Small intestine (tissue), 7 donors: ENCODE measurements at regions not wholly inside any gene's neighbourhood (a gene's known extent, or its start where the extent isn't known, plus 50 kb on each side); places are given as distances from the start of the nearest gene placed in this dataset.
A peak's percentile ranks its signal among the peaks of the same experiment; 100 is the strongest.

Experiments
- DNase-seq, 2 donors: peaks; one replicate each; pipeline versions ENCODE4 v3.0.0 to v3.0.0-alpha.2; 2013
- FAIRE-seq: peaks from 2 replicates; lab custom pipeline; 2012; peaks lifted over from hg19 to GRCh38; lab: Jason Lieb, UNC
- H3K27ac ChIP-seq, 3 donors: one replicate each; pipeline ENCODE4 v1.5.1; 2013; ENCODE audit warnings: low read length in 2 of 3, mild to moderate bottlenecking in 2 of 3, control low read depth in 1 of 3, inconsistent platforms in 1 of 3, low read depth in 1 of 3, moderate library complexity in 1 of 3
- H3K27me3 ChIP-seq, 3 donors: one replicate each; pipeline ENCODE4 v1.6.1; 2013; ENCODE audit warnings: low read length in 3 of 3, inconsistent platforms in 1 of 3; ENCODE audit not compliant: control insufficient read depth in 3 of 3, insufficient read depth in 3 of 3
- H3K36me3 ChIP-seq, 3 donors: one replicate each; pipeline ENCODE4 v1.6.1; 2013; ENCODE audit warnings: low read length in 3 of 3, inconsistent platforms in 1 of 3, low read depth in 1 of 3, mild to moderate bottlenecking in 1 of 3, moderate library complexity in 1 of 3; ENCODE audit not compliant: control insufficient read depth in 3 of 3, insufficient read depth in 2 of 3
- H3K4me1 ChIP-seq, 3 donors: one replicate each; pipeline ENCODE4 v1.6.1; 2013; ENCODE audit warnings: low read length in 2 of 3, inconsistent platforms in 1 of 3, low read depth in 1 of 3, mild to moderate bottlenecking in 1 of 3, moderate library complexity in 1 of 3; ENCODE audit not compliant: control insufficient read depth in 3 of 3, insufficient read depth in 2 of 3
- H3K4me3 ChIP-seq, 3 donors: one replicate each; pipeline ENCODE4 v1.5.1; 2013; ENCODE audit warnings: low read length in 3 of 3, control low read depth in 1 of 3, inconsistent platforms in 1 of 3, low read depth in 1 of 3, mild to moderate bottlenecking in 1 of 3, moderate library complexity in 1 of 3
- H3K9me3 ChIP-seq, 2 donors: one replicate each; pipeline ENCODE4 v1.6.1; 2013; ENCODE audit warnings: low read depth in 1 of 2, low read length in 1 of 2; ENCODE audit not compliant: control insufficient read depth in 2 of 2, insufficient read depth in 1 of 2
- WGBS, 3 donors: extraction: QIAGEN DNeasy Blood & Tissue Kit; methylation state at CpG; one replicate each; pipeline ENCODE4 v1.1.7; 2013; 5-methylcytosine and 5-hydroxymethylcytosine counted together
- donor health status: healthy with polysubstance abuse.
- donor health status: control.
- donor health status: control.
- donor health status: Bipolar disorder and iron deficiency.
- donor health status: healthy.

DNA sequence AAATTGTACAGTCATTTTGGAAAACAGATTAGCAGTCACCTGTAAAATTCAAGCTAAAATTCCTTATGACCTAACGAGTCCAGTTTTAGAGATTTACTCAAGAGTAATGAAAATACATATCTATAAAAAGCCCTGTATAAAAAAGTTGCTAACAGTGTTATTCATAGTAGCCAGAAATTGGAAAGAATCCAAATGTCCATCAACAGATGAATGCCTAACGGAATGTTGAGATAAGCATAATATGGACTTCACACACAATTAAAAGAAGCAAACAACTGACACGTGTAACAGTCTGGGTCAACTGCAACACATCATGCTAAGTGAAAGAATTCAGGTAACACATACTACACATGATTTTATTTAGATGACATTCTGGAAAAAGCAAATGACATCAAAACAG is 584.8 kb upstream of the AGA start:
- FAIRE-seq (no peak), DNase-seq (no peak)
- Histone ChIP-seq H3K36me3 (no peaks in the 10 kb centered on the region), H3K9me3 (no peaks in the 10 kb centered on the region), H3K27me3 (no peaks in the 10 kb centered on the region), H3K4me1 (no peaks in the 10 kb centered on the region), H3K27ac (no peak overlapping the region), H3K4me3 (no peak overlapping the region)
- WGBS, 3 donors, result 36 to 46% (median 38%) methylated on average over 3 of the region's 3 CpGs

DNA sequence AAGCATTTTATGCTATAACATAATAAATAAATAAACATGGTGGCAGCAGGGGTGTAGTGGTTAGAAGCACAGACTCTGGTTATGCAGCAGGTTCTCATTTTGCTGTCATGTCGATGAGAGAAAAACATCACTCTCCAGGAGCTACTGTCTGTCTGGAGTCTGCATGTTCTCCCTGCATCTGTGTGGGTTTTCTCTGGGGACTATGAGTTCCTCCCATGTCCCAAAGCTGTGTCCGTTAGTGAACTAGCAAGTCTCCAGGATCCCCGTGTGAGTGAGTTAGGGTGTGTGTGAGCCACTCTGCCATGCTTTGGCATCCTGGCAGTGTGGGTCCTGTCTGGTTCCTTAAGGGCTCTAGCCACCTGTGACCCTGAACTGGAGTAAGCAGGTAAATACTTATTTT is 585.6 kb upstream of the AGA start:
- FAIRE-seq, result no peak
- Histone ChIP-seq H3K4me1 (no peaks in the 10 kb centered on the region), H3K36me3 (no peaks in the 10 kb centered on the region), H3K27ac (no peak overlapping the region), H3K4me3 (no peak overlapping the region), H3K9me3 (no peaks in the 10 kb centered on the region), H3K27me3 (no peaks in the 10 kb centered on the region)
- WGBS, 3 donors, result 79 to 81% (median 81%) methylated on average over 3 of the region's 3 CpGs
- no peak for DNase-seq

DNA sequence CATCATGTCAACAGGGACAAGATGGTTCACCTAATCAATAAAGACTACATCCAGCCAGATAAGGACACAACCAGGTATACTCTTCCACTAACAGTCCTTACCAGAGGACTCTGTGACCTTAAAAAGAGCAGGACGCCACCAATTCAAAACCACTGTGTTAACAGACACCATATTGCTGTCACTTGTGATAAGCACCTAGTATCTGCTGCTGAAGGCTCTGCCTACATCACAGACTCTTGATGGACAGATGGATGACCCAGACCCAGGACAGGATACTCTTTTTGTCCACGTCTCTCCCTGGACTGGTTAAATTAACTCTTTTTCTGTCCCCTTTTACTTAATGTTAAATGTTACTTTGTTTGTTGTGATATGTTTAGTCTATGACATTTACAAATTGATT is 586.2 kb upstream of the AGA start:
- WGBS, 3 donors, result 73 to 83% (median 80%) methylated on average over 2 of the region's 2 CpGs
- no peak for DNase-seq

DNA sequence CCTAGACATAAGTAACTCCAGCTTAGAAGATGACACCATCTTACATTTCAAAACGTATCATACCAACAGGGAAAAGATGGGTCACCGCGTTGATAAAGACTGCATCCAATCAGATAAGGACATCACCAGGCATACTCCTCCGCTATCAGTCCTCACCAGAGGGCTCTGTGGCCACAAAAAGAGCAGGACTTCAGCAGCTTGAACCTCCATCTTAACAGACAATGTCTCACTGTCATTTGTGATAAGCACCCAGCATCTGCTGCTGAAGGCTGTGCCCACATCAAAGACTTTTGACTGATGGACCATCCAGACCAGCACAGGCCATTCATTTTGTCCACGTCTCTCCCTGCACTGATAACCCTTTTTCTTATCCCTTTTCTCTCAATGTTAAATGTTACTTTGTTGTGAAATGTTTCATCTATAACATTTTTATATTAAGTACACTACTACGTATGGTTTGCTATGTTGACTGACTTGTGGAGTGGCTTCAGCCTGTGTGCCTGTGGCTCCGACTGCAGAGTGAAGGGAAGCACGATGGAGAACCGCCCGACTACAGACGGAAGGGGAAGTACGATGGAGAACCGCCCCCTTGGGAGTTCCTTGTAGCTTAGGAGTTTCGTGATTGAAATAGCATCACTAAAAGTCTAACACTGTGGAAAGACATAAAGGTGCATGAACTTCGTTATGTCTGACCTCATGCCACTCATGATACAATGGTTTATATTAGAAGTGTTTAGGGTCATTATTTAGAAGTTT is 595.4 kb upstream of the AGA start:
- 81 to 86% (median 85%) methylated on average over 15 of the region's 15 CpGs for WGBS, 3 donors
- no peak overlapping the region for H3K27ac ChIP-seq
- H3K9me3 ChIP-seq, result no peaks in the 10 kb centered on the region
- H3K27me3 ChIP-seq, result no peaks in the 10 kb centered on the region
- H3K4me1 ChIP-seq, result no peaks in the 10 kb centered on the region
- FAIRE-seq (no peak), DNase-seq (no peak)
- no peaks in the 10 kb centered on the region for H3K36me3 ChIP-seq
- H3K4me3 ChIP-seq, result no peak overlapping the region

More for the DNA sequence above, 586.2 kb upstream of the AGA start:
- no peak for FAIRE-seq
- Histone ChIP-seq H3K4me3 (no peak overlapping the region), H3K4me1 (no peaks in the 10 kb centered on the region), H3K27me3 (no peaks in the 10 kb centered on the region), H3K36me3 (no peaks in the 10 kb centered on the region), H3K9me3 (no peaks in the 10 kb centered on the region), H3K27ac (no peak overlapping the region)

DNA sequence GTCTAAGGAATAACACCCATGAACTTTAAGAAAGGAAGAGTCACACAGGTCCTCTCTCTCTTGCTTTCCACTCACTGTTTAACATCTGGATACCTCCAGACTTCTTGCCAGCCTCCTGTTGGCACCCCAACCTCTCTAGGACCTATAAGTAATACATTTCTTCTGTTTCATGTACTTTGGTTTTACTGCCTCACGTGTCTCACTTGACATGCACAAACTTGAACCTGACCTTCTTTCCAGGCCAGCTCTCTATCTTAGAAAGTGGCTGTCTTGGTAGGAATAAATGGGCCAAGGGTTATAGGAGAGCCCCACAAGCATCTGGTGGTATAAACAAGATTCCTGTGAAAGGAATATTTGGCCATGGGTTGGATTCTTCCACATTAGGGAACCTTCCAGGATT is 614.8 kb upstream of the AGA start:
- H3K4me3 ChIP-seq, result no peak overlapping the region
- 57 to 68% (median 68%) methylated on average over 1 of the region's 1 CpG for WGBS, 3 donors
- no peaks in the 10 kb centered on the region for H3K4me1 ChIP-seq
- H3K9me3 ChIP-seq, result no peaks in the 10 kb centered on the region
- FAIRE-seq (no peak), DNase-seq (peak in 1 of 2 donors; percentile 54)
- no peaks in the 10 kb centered on the region for H3K27me3 ChIP-seq
- H3K36me3 ChIP-seq, result no peaks in the 10 kb centered on the region
- H3K27ac ChIP-seq, result no peak overlapping the region

DNA sequence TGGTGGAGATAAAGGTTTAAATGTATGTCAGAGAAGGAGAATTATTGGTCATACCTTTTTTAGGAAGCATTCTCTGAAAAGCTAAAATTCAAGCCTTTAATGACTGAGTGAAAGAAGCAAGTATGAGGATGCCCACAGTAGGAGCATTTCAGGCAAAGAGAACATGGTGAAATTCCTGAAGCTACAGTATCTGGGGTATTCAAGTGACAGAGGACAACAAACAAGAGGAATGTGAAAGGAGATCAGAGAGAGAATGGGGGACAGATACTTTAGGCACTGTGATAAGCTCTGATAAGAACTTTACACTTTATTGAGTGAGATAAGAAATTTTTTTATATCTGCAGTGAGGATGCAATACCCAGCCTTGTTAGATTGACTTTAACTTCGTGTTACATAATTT is 621.3 kb upstream of the AGA start:
- Histone ChIP-seq H3K4me1 (peaks cover 0 to 11% (median 0%) of the 10 kb centered on the region in 3 donors), H3K27ac (no peak overlapping the region), H3K9me3 (peaks cover 0 to 3% of the 10 kb centered on the region in 2 donors), H3K27me3 (no peaks in the 10 kb centered on the region), H3K4me3 (no peak overlapping the region), H3K36me3 (no peaks in the 10 kb centered on the region)
- 7 to 19% (median 11%) methylated on average over 1 of the region's 1 CpG for WGBS, 3 donors
- FAIRE-seq, result no peak
- DNase-seq, result no peak

DNA sequence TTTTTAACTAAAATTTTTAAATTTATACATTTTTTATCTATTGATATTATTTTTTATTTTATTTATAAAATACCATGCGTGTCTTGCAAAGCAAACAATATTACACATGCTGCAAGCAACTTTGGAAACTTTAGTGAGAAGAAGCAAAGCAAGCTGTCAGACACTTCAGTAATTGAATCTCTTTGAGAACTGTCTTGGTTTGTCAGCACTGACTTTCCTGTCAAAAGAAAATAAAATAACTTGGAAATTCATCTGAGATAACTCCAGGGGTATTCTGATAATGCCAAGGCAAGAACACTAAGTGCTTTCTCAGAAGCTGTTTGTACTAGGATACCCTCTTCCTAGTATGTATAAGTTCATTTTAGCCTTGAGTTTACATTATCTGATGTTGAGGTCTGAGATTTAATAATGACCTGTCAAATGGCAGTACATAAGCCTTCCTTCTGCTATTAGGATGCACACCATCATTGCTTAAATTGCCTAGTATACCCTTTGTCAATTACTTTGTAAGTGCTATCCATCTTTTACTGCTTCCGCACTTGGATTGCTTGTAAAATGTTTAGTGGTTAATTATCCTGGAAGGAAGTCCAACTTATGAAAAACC is 624.2 kb upstream of the AGA start:
- no peak overlapping the region for H3K4me3 ChIP-seq
- 60 to 73% (median 65%) methylated on average over 2 of the region's 2 CpGs for WGBS, 3 donors
- H3K27me3 ChIP-seq, result no peaks in the 10 kb centered on the region
- peaks cover 0 to 11% (median 0%) of the 10 kb centered on the region in 3 donors for H3K4me1 ChIP-seq
- FAIRE-seq (no peak), DNase-seq (no peak)
- peak overlapping the region in 1 of 3 donors; percentile 15 for H3K27ac ChIP-seq
- H3K9me3 ChIP-seq, result peaks cover 0 to 3% of the 10 kb centered on the region in 2 donors
- H3K36me3 ChIP-seq, result no peaks in the 10 kb centered on the region

DNA sequence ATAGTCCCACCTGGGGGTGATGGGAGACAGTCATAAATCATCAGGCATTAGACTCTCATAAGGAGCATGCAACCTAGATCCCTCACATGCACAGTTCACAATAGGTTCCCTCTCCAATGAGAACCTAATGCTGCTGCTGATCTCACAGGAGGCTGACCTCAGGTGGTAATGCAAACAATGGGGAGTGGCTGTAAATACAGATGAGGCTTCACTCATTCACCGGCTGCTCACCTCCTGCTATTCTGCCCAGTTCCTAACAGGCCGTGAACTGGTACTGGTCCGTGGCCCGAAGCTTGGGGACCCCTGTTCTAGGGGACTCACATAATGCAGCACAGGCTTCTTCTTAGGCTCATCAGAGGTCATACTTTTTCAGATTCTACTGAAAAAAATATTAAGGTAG is 625.9 kb upstream of the AGA start:
- 85 to 93% (median 85%) methylated on average over 4 of the region's 4 CpGs for WGBS, 3 donors
- Histone ChIP-seq H3K4me1 (peaks cover 0 to 11% (median 0%) of the 10 kb centered on the region in 3 donors), H3K9me3 (peaks cover 0 to 3% of the 10 kb centered on the region in 2 donors), H3K27ac (no peak overlapping the region), H3K36me3 (no peaks in the 10 kb centered on the region), H3K4me3 (no peak overlapping the region), H3K27me3 (no peaks in the 10 kb centered on the region)
- FAIRE-seq (no peak), DNase-seq (no peak)
